ENCODE measurements at regions not wholly inside any gene's neighbourhood (a gene's known extent, or its start where the extent isn't known, plus 50 kb on each side); places are given as distances from the start of the nearest gene placed in this dataset.

- DNase-seq: no peak
Measured at GRCh38 chr13:109644069-109644750, 142.2 kb downstream of the IRS2 start.

GRCh38 chr13:109642358-109642757 is 144.0 kb downstream of the IRS2 start:
- no peak for DNase-seq

GRCh38 chr13:109636736-109637135 is 149.6 kb downstream of the IRS2 start:
- no peak for DNase-seq

GRCh38 chr13:109631069-109631468 is 155.3 kb downstream of the IRS2 start:
- no peak for DNase-seq

GRCh38 chr13:109630271-109630670 is 156.1 kb downstream of the IRS2 start:
- DNase-seq: no peak

GRCh38 chr13:109629737-109630136 is 156.6 kb downstream of the IRS2 start:
- no peak for DNase-seq

GRCh38 chr13:109628251-109628699 is 158.1 kb downstream of the IRS2 start:
- DNase-seq: no peak

- DNase-seq: no peak
Measured at GRCh38 chr13:109627649-109628048, 158.7 kb downstream of the IRS2 start.

GRCh38 chr13:109626386-109627171 is 159.8 kb downstream of the IRS2 start:
- no peak for DNase-seq

- DNase-seq: no peak
Measured at GRCh38 chr13:109625156-109625555, 161.2 kb downstream of the IRS2 start.

- no peak for DNase-seq
Measured at GRCh38 chr13:109622006-109622405, 164.4 kb downstream of the IRS2 start.

- no peak for DNase-seq
Measured at GRCh38 chr13:109615721-109616420, 170.5 kb downstream of the IRS2 start.

GRCh38 chr13:109611912-109612691 is 174.3 kb downstream of the IRS2 start:
- no peak for DNase-seq

GRCh38 chr13:109610517-109610916 is 175.9 kb downstream of the IRS2 start:
- DNase-seq: peak; percentile 2 to 25

GRCh38 chr13:109608503-109608902 is 177.9 kb downstream of the IRS2 start:
- no peak for DNase-seq

- DNase-seq: no peak
Measured at GRCh38 chr13:109608059-109608458, 178.3 kb downstream of the IRS2 start.

GRCh38 chr13:109606520-109606919 is 179.9 kb downstream of the IRS2 start:
- no peak for DNase-seq

- DNase-seq: no peak
Measured at GRCh38 chr13:109605846-109606245, 180.5 kb downstream of the IRS2 start.

- DNase-seq: no peak
Measured at GRCh38 chr13:109604894-109605293, 181.5 kb downstream of the IRS2 start.

GRCh38 chr13:109602356-109602755 is 184.0 kb downstream of the IRS2 start:
- DNase-seq: no peak

- no peak for DNase-seq
Measured at GRCh38 chr13:109599901-109600657, 186.3 kb downstream of the IRS2 start.

- DNase-seq: no peak
Measured at GRCh38 chr13:109595471-109595870, 190.9 kb downstream of the IRS2 start.

All from activated CD4-positive, alpha-beta T cell treated with anti-CD3 and anti-CD28 coated beads for 4 hours (primary cell).